AG20443 (cell line): ENCODE measurements at regions not wholly inside any gene's neighbourhood (a gene's known extent, or its start where the extent isn't known, plus 50 kb on each side); places are given as distances from the start of the nearest gene placed in this dataset.
"Not testable (repeated sequence)": the region's sequence is repeated elsewhere in the genome, so short reads cannot be mapped to it uniquely, and the experiment has no call there.

Experiments
- DNase-seq: peaks from one replicate; pipeline ENCODE4 v3.0.0; 2012; ENCODE audit warnings: low spot score, mixed read lengths

GRCh38 chr5:23727271-23727670 is 219.9 kb downstream of the PRDM9 start:
- DNase-seq, result no peak

DNA sequence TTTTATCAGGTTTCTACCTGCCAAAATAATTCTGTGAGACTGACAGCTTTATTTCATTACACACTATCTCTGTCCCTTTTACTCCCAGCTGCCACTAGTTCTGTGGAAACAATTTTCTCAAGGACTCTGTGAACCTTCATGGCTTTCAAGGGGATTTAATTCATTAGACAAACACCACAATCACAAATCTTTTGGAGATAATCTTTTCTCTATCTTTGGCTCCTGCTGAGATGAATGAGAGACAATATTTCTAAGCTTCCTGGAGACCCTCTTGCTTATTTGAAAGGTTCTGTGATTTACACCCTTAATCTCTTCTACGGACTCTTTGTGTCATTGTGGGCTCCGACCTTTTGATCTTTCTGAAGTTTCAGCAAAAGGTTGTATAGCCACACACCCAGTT is 222.6 kb downstream of the PRDM9 start:
- DNase-seq, result no peak

- no peak for DNase-seq
Measured at GRCh38 chr5:23740029-23740428, 232.6 kb downstream of the PRDM9 start.

GRCh38 chr5:23742701-23743100 is 235.3 kb downstream of the PRDM9 start:
- no peak for DNase-seq

DNA sequence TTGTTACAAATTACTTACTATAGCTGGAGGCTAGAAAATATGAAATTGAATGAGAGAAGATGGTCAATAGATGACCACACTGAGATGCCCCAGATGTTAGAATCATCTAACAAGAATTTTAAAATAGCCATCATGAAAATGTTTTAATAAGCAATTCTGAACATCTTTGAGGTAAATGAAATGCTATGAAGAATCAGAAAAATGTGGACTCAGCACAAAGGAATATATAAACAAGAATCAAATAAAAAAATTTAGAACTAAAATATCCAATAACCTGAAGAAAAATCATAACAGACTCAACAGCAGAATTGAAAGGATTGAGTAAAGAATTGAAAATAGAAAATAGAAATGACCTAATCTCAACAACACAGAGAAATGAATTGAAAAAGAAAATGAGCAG is 248.5 kb downstream of the PRDM9 start:
- DNase-seq, result no peak

DNA sequence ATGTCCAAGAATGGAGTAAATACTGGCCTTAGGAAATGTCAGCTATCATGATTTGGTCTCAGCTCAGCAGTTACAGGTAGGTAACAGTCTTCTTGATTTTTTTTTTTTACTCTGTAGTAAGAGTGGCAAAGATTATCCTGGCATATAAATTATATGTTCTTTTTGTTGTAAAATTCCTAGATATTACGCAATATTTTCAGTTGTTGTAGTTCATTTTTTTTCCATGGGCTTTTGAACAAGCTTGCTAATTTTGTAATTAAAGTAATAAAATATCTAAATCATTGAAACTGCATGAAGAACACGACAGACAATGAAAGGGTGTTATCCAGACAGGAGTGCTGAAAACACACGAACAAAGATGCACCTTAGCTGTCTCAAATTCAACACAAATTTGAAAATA is 249.4 kb downstream of the PRDM9 start:
- DNase-seq, result no peak

DNA sequence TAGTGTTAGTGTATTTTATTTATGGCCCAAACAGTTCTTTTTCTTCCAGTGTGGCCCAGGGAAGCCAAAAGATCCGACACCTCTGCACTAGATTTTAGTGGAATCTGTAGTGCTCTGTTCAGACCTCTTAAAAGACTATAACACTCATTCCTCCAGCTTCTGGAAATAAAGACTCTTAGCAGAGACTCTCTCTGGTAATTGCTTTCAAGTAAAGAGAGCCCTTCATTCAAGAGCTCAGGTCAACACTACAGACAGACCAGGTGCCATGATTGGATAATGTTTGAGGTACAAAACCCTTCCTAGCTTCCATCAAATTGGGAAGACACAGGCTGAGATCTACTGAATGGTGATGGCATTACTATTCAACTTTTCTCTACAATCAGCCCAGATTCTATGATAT is 255.8 kb downstream of the PRDM9 start:
- no peak for DNase-seq

- DNase-seq, result no peak
Measured at GRCh38 chr5:23776684-23777083, 269.3 kb downstream of the PRDM9 start.

DNA sequence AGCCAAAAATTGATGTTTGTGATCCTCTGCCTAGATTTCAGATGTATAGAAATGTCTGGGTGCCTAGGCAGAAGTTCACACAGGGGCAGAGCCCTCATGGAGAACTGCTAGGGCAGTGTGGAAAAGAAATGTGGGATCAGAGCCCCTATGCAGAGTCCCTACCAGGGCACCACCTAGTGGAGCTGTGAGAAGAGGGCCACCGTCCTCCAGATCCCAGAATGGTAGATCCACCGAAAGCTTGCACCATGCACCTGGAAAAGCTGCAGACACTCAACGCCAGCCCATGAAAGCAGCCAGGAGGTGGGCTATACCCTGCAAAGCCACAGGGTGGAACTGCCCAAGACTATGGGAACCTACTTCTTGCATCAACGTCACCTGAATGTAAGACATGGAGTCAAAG is 292.9 kb downstream of the PRDM9 start:
- DNase-seq, result not testable (repeated sequence)

DNA sequence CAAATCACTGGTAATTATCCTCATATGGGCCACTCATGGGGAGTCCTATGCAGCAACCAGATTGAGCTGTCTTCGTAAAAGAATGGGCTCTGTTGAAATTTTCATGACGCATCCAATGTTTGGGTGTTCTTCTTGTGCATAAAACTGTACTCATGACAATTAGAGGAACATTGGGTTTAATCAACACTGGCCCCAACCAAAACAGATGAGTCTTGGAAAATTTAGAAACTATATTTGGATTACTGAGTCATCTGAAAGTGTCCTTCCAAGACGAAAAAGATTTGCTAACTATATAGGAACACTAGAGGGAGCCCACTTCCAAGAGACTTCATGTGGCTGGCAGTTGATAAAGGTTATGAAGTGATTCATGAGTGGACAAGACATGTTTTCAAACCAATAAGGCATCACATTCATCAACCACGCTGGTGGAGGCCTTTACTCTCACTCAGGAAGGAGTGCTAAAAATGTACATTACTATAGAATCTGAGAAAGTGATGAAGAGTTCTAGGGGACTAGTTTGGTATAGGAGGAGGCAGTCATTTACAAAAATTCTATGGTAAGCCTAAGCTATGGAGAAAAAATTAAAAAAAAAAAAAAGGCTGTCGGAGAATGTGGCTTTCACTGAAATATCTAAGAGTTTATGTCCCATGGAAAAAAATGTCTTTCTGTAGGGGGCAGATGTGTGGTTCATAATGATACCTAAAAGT is 313.5 kb downstream of the PRDM9 start:
- peak; percentile 7 for DNase-seq

GRCh38 chr5:23823521-23823920 is 316.1 kb downstream of the PRDM9 start:
- no peak for DNase-seq

DNA sequence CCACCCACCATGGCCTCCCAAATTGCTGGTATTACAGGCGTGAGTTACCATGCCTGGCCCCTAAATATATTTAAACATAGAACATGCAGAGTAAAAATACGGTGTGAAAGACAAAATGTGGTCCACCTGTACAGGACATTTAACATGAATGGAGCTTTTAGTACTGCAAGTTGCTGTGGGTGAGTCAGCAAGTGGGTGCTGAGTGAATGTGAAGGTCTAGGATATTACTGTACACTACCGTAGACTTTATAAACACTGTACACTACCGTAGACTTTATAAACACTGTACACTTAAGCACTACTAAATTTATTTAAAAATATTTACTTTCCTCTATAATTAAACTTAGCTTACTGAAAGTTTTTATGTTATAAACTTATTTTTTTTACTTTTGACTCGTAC is 317.8 kb downstream of the PRDM9 start:
- DNase-seq, result no peak

- no peak for DNase-seq
Measured at GRCh38 chr5:23840083-23840482, 332.7 kb downstream of the PRDM9 start.

- no peak for DNase-seq
Measured at GRCh38 chr5:23864786-23865185, 357.4 kb downstream of the PRDM9 start.

GRCh38 chr5:23877847-23878246 is 370.4 kb downstream of the PRDM9 start:
- no peak for DNase-seq

- no peak for DNase-seq
Measured at GRCh38 chr5:23884405-23885031, 377.1 kb downstream of the PRDM9 start.

- DNase-seq, result no peak
Measured at GRCh38 chr5:23893561-23893960, 386.2 kb downstream of the PRDM9 start.

- no peak for DNase-seq
Measured at GRCh38 chr5:23895614-23896013, 388.2 kb downstream of the PRDM9 start.

DNA sequence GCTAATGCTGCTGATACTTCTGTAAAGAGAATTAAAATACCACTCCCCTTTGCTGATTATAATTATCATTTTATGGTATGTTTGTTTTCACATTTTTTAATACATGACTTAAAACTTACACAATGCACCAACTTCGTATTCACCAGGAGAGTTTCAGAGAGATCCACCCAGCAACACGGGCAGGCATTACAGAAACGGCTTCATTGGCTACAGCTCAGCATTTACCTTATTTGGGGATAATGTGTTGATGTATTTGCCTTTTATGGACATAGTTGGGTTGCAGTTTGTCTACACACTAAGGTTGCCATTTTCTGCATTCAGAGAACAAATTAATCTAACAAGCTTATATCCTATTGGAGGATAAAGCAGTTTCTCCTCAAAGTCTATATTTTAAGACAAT is 423.6 kb downstream of the PRDM9 start:
- DNase-seq, result no peak

DNA sequence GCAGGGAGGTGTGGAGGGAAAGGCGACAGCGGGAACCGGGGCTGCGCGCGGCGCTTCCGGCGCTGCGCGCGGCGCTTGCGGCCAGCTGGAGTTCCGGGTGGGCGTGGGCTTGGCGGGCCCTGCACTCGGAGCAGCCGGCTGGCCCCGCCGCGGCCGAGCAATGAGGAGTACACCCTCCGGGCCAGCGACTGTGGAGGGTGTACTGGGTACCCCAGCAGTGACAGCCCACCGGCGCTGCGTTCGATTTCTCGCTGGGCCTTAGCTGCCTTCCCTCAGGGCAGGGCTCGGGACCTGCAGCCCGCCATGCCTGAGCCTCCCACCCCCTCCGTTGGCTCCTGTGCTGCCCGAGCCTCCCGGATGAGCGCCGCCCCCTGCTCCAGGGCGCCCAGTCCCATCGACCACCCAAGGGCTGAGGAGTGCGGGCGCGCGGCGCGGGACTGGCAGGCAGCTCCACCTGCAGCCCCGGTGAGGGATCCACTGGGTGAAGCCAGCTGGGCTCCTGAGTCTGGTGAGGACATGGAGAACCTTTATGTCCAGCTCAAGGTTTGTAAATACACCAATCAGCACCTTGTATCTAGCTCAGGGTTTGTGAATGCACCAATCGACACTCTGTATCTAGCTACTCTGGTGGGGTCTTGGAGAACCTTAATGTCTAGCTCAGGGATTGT is 444.0 kb downstream of the PRDM9 start:
- not testable (repeated sequence) for DNase-seq

DNA sequence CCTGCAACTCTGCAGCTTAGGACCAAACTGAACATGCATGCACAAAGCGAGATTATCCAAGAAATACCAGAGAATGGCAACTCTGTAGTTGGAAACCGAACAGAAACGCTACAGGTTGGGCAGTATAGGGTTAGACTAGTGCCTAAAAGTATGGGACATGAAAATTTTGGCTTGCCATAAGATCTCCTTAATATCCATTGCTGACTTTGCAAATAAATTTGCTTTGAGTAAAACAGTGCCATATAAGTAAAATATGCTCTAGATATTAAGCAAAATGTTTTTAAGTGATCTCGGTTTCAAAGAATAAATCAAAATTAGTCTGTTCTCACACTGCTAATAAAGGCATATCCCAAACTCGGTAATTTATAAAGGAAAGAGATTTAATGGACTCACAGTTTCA is 456.0 kb downstream of the PRDM9 start:
- DNase-seq, result no peak

DNA sequence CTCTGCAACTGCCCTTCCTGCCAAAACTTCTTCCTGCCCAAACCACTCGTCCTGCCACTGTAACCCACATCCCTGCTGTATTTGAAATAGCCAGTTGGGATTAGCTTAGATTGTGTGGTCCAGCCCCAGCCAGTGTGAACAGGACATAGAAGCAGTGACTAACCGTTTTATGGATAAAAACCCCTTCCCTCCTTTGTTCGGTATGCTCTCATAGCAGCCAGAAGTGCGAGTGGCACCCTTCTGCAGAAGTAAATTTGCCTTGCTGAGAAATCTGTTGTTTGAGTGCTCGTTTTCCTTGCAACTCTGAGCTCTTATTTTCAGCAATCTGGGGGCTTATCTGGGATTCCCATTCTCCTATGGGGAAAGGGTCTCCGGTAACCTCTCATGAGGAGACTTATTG is 470.0 kb downstream of the PRDM9 start:
- DNase-seq, result no peak

GRCh38 chr5:23977997-23978396 is 470.6 kb downstream of the PRDM9 start:
- no peak for DNase-seq

DNA sequence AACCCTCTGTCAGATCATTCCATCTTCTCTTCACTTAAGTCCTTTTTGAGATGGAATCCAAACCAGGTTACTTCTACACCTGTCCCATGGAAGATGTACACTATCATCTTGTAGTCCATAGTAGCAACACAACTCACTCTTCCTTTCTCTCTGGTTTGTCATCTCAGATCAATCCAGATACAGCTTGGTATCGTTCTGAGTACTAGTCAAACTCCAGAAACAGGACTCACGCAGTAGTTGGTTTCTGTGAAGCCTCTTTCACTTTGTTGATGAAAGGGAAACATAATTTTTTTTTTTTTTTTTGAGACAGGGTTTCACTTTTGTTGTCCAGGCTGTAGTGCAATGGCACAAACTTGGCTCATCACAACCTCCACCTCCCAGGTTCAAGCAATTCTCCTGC is 484.0 kb downstream of the PRDM9 start:
- DNase-seq, result no peak
